ENCODE measurements at regions not wholly inside any gene's neighbourhood (a gene's known extent, or its start where the extent isn't known, plus 50 kb on each side); places are given as distances from the start of the nearest gene placed in this dataset.
A peak's percentile ranks its signal among the peaks of the same experiment; 100 is the strongest.

DNA sequence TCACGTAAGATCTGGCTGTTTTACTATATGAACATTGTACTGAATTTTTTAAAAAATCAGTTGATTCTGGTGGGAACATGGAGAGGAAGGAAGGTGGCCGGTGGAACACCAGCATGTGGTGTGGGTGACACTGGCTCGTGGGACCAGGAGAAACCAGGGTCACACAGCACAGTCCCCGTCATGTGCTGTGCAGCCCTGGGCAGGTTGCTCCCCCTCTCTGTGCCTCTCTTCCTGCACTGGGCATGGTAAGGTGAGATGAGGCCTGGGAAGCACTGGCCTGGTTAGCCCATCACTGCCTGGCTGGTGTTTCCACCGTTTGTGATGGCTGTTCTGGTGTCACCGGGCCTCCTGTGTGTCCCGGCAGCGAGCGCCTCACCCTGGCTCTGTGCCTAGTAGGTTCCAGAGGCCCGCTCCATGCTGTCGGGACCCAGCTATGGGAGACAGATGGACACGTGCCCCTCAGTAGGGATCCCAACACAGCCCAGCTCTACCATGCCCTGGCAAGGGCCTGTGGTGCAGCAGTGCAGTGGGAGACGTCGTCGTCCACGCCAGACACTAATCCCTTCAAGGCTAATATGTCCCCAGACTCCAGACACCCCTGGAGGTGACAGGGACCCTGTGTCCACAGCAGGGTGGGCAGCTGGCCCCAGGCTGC is 88.2 kb upstream of the LINC01488 start:
- Histone ChIP-seq H3K4me3 (no peak overlapping the region), H3K4me1 (peaks cover 48% of the 10 kb centered on the region), H4K20me1 (no peaks in the 10 kb centered on the region), H3K4me2 (no peak overlapping the region), H3K36me3 (no peaks in the 10 kb centered on the region), H3K27me3 (no peaks in the 10 kb centered on the region), H3K9ac (no peak overlapping the region), H3K9me3 (peaks cover 12% of the 10 kb centered on the region), H3K27ac (no peak overlapping the region)
- TF ChIP-seq Cebpa-rat (IDR thresholded peaks at IDR 0.05) = no peak

DNA sequence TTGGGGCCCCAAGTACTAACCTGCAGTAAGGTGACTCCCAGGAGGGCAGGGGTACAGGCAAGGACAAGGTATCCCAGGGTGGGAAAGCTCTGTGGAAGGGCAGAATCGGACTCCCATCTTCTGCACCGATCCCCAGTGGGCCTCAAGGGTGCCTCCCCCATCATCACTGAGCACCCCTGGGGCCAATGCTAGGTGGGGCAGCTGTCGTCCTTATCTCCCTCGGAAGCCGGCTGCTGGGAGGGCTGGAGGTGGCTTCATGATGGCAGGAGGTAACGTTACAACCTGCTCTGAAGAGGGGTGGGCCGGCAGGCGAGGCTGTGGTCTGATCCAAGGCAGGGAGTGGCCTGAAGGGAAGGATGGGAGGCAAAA is 87.6 kb upstream of the LINC01488 start:
- H3K27ac ChIP-seq = no peak overlapping the region

DNA sequence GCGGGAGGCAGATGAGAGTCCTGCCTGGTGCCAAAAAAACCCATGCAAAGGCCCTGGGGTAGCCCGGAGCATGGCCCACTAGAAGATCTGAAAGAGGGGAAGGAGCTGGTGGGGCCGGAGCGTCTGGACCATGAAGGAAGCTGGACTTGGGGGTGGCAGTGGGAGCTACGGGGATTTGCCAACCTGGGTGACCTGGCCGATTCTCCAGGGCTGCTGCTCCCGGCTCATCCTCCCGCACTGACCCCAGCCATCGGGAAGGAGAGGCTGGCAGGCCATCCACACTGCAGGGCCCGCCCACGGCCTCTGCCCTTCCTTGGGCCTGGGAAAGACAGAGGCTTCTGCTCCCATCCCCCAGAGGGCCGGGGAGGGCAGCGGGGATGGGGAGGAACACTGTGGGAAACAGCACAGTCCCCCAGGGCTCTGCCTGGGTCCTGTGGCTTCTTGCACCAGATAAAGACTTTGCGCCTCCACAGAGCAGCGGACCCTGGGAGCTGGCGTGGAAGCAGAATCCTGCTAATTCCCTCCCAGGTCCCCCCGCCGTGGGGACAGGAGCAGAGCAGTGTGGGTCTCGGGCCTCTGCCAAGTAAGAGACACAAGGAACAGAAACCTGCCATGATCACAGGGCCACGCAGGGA is 87.1 kb upstream of the LINC01488 start:
- Histone ChIP-seq H3K4me2 (peak overlapping the region; percentile 73), H3K9ac (0 out of 2 replicates have a peak overlapping the region, but pooled peaks have one; percentile 19), H3K36me3 (no peaks in the 10 kb centered on the region), H3K27me3 (no peaks in the 10 kb centered on the region), H3K9me3 (peaks cover 2% of the 10 kb centered on the region; the same call in 1 of the 2 replicates), H3K4me1 (peaks cover 58% of the 10 kb centered on the region), H3K27ac (peak overlapping the region; percentile 35; the same call in 1 of the 2 replicates), H3K4me3 (no peak overlapping the region), H4K20me1 (no peaks in the 10 kb centered on the region)
- TF ChIP-seq Cebpa-rat (IDR thresholded peaks at IDR 0.05) = no peak

More for the DNA sequence above, 87.6 kb upstream of the LINC01488 start:
- no peak overlapping the region for H3K9ac ChIP-seq
- H3K36me3 ChIP-seq = no peaks in the 10 kb centered on the region
- H3K9me3 ChIP-seq = peaks cover 7% of the 10 kb centered on the region
- no peak for TF ChIP-seq Cebpa-rat (IDR thresholded peaks at IDR 0.05)
- no peaks in the 10 kb centered on the region for H3K27me3 ChIP-seq
- no peak overlapping the region for H3K4me3 ChIP-seq
- H4K20me1 ChIP-seq = no peaks in the 10 kb centered on the region
- peak overlapping the region; percentile 73 for H3K4me2 ChIP-seq
- peaks cover 53% of the 10 kb centered on the region for H3K4me1 ChIP-seq

DNA sequence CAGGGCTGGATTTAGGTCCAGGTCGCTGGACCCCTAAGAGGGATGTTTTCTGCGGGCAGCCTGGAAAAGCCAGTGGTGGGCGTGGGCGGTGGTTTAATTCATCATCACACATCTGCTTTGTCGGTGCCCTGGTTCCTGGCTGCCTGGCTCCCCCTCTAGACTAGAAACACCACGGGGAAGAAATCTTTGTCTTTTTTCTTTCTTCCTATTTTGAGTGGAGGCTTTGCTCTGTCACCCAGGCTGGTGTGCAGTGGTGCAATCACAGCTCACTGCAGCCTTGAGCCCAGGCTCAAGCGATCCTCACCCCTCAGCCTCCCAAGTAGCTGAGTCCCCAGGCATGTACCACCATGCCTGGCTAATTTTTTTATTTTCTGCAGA is 86.6 kb upstream of the LINC01488 start:
- no peaks in the 10 kb centered on the region for H3K9me3 ChIP-seq
- peaks cover 63% of the 10 kb centered on the region for H3K4me1 ChIP-seq
- H3K4me3 ChIP-seq = no peak overlapping the region
- H3K9ac ChIP-seq = 0 out of 2 replicates have a peak overlapping the region, but pooled peaks have one; percentile 19
- H3K4me2 ChIP-seq = peak overlapping the region; percentile 73
- peak overlapping the region; percentile 35 for H3K27ac ChIP-seq
- no peaks in the 10 kb centered on the region for H3K27me3 ChIP-seq
- no peak for TF ChIP-seq Cebpa-rat (IDR thresholded peaks at IDR 0.05)
- no peaks in the 10 kb centered on the region for H3K36me3 ChIP-seq
- no peaks in the 10 kb centered on the region for H4K20me1 ChIP-seq

DNA sequence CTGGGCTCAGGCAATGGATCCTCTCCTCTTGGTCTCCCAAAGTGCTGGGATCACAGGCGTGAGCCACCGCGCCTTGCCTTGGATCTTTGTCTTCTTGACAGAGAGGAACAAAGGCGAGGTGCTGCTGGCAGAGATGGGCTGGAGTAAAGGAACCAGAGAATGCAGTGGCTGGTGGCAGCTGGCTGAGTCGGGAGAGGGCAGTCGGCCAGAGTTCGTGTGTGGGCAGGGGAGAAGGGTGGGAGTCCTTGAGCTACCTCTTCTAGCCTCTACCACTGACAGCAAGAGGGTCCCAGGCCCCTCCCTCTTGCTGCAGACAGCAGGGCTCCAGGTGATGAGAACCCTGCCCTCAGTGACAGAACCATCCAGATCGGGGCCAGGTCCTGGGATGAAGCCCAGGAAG is 86.2 kb upstream of the LINC01488 start:
- H4K20me1 ChIP-seq = no peaks in the 10 kb centered on the region
- H3K9me3 ChIP-seq = no peaks in the 10 kb centered on the region
- H3K27me3 ChIP-seq = no peaks in the 10 kb centered on the region
- H3K4me2 ChIP-seq = peak overlapping the region; percentile 73
- H3K36me3 ChIP-seq = no peaks in the 10 kb centered on the region
- H3K27ac ChIP-seq = peak overlapping the region; percentile 18; the same call in 1 of the 2 replicates
- TF ChIP-seq Cebpa-rat (IDR thresholded peaks at IDR 0.05) = no peak
- H3K9ac ChIP-seq = no peak overlapping the region
- peaks cover 67% of the 10 kb centered on the region for H3K4me1 ChIP-seq
- H3K4me3 ChIP-seq = no peak overlapping the region

DNA sequence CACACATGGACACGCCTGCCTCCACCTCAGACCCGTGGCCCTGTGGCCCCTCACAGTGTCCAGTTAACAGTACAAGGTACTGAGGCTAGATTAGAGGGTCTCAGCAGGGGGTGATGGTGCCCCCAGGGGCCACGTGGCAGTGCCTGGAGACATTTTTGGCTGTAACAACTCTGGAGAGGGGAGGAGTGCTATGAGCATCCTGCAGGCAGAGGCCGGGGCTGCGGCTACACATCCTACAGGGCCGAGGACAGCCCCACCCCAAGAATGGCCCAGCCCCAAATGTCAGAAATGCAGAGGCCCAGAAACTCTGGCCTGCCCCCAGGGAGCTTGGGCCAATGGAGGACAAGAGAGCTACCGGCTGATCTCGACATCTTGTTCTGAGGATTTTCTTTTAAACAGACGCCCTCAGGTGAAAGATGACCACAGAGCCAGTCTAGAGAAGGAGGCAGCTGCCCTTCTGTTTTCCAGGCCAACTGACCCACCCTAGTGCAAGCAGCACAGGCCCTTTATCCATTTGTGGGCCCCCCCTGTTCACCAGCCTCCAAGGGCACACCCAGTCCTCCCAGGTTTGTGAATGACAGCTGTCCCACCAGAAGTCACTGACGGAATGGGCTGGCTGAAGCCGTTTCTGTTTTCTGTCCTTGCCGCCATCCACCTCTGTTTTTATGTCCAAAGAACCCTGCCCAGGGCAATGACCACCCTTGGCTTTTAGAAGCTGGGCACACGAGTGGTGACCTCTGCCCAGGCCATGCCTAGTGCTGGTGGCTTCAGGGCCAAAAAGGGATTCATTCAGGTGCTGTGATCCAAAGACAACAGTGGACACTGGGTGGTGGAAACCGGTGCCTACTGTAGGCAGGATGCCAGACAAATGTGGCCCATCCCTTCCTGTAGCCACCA is 85.2 kb upstream of the LINC01488 start:
- Histone ChIP-seq H3K27ac (no peak overlapping the region), H3K27me3 (no peaks in the 10 kb centered on the region), H4K20me1 (no peaks in the 10 kb centered on the region), H3K4me2 (no peak overlapping the region), H3K4me1 (peaks cover 67% of the 10 kb centered on the region), H3K9ac (no peak overlapping the region), H3K4me3 (no peak overlapping the region), H3K36me3 (no peaks in the 10 kb centered on the region), H3K9me3 (no peaks in the 10 kb centered on the region)
- TF ChIP-seq Cebpa-rat (IDR thresholded peaks at IDR 0.05) = no peak

DNA sequence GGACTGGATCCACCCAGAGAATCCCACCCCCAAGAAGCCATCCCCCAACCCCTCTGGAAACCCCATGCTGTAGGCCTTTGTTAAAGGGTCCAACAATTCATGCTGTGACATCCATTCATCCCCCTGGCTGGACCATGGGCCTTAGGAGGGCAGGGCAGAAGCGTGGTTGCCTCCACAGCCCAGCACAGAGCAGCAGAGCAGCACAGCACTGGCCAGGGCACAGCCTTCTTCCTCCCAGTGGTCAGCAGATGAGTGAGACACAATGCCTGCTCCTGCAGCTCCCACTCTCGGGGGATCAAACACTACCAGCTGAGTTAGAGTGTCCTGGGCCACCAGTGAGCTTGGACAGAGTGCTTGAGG is 84.5 kb upstream of the LINC01488 start:
- TF ChIP-seq Cebpa-rat (IDR thresholded peaks at IDR 0.05) = no peak
- peaks cover 68% of the 10 kb centered on the region for H3K4me1 ChIP-seq
- no peaks in the 10 kb centered on the region for H3K9me3 ChIP-seq
- no peaks in the 10 kb centered on the region for H3K36me3 ChIP-seq
- no peak overlapping the region for H3K9ac ChIP-seq
- H3K27me3 ChIP-seq = no peaks in the 10 kb centered on the region
- no peak overlapping the region for H3K4me2 ChIP-seq
- H3K4me3 ChIP-seq = no peak overlapping the region
- no peaks in the 10 kb centered on the region for H4K20me1 ChIP-seq
- H3K27ac ChIP-seq = no peak overlapping the region

DNA sequence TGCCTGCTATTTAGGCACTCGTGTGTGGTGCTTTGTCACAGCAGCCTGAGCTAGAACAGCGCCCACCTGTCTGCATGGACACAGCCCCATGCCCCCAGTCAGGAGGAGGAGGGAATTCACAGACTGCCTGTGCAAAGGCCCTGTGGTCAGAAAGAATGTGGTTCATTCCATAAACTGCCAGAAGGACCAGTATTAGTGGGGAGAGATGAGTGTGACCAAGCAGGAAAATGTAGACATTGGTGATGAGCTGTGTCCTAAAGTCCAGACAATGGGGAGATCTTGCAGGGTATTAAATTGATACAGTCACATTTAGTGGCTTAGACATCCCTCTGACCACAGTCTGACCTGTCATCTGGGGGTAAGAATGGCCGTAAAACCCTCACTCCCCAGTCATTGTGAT is 83.7 kb upstream of the LINC01488 start:
- H4K20me1 ChIP-seq = no peaks in the 10 kb centered on the region
- H3K36me3 ChIP-seq = no peaks in the 10 kb centered on the region
- H3K4me2 ChIP-seq = no peak overlapping the region
- H3K4me3 ChIP-seq = no peak overlapping the region
- no peaks in the 10 kb centered on the region for H3K27me3 ChIP-seq
- H3K27ac ChIP-seq = no peak overlapping the region
- peaks cover 5% of the 10 kb centered on the region for H3K9me3 ChIP-seq
- H3K9ac ChIP-seq = no peak overlapping the region
- peaks cover 75% of the 10 kb centered on the region for H3K4me1 ChIP-seq
- no peak for TF ChIP-seq Cebpa-rat (IDR thresholded peaks at IDR 0.05)

DNA sequence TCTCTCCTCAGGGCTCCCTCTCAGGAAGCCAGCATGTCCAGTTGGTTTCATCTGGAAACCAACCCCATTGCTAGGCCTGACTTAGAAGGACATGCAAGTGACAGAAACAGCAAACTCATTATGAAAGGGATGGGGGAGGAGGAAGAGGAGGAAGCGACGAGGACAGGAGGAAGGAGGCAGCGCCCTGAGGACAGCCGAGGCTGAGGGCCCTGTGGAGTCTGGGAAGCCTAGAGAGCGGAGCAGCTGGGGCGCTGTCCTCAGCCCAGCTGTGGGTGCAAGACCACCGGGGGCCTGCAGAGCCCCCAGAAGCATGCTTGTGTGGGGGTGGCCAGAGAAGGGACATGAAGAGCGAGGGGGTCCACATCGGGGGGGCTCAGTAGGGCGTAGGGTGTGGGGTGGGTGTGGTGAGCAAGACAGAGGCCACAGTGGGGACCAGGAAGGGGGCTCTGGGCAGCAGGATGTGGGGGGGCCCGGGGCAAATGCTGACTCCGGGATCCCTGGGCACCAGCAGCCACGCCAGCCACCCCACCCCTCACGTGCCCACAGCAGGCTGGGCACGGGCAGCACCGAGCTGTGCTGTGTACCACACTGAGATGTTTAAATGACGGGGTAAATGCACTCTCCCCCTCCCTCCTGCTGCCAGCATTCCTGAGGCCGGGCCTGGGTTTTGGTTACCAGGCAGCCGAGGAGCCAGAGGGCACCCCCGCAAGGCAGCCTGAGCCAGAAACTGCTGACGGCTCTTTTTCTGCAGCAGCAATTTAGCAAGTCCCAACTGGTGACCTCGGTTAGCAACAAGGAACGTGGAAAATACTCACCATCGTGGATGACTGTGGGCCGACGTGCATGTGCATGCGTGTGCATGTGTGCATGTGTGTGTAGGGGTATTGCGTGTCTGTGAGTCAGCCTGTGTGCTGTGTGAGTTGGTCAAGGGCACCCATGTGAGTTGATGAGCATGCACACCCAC is 82.7 kb upstream of the LINC01488 start:
- H3K36me3 ChIP-seq = no peaks in the 10 kb centered on the region
- H3K4me3 ChIP-seq = no peak overlapping the region
- H4K20me1 ChIP-seq = no peaks in the 10 kb centered on the region
- no peak overlapping the region for H3K9ac ChIP-seq
- H3K4me2 ChIP-seq = peak overlapping the region; percentile 95
- peak overlapping the region; percentile 46 for H3K27ac ChIP-seq
- H3K27me3 ChIP-seq = no peaks in the 10 kb centered on the region
- peaks cover 15% of the 10 kb centered on the region for H3K9me3 ChIP-seq
- no peak for TF ChIP-seq Cebpa-rat (IDR thresholded peaks at IDR 0.05)
- peaks cover 72% of the 10 kb centered on the region for H3K4me1 ChIP-seq

Measured in BLaER1 (cell line).